ENCODE measurements at regions not wholly inside any gene's neighbourhood (a gene's known extent, or its start where the extent isn't known, plus 50 kb on each side); places are given as distances from the start of the nearest gene placed in this dataset.
"Not testable (repeated sequence)": the region's sequence is repeated elsewhere in the genome, so short reads cannot be mapped to it uniquely, and the experiment has no call there.

DNA sequence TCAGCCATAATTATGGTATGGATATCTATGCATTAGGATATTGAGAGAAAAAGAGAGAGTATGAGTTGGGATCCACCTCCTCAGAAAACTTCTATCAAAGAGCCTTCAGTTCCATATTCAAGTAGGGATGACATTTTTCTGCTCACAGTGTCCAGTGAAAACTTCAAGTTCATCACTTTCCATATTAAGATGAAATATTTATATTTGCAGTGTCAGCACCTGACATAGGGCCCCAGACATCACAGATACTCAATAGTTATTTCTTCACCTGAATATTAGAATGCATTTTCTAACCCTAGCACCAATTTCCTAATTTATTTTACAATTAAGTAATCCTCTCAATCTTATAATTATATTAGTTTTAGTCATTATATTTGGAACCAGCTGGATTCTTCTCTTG, 318.0 kb upstream of the MGAT4C start:
- no peaks in the 10 kb centered on the region for H3K9me3 ChIP-seq
- ATAC-seq (no peak), DNase-seq (no peak)
- H3K4me3 ChIP-seq = no peak overlapping the region
- no peaks in the 10 kb centered on the region for H3K36me3 ChIP-seq
- no peak overlapping the region for H3K27ac ChIP-seq
- H3K27me3 ChIP-seq = no peaks in the 10 kb centered on the region
- intact Hi-C loops (cut with DNase I) = no loop called here
- no peaks in the 10 kb centered on the region for H3K4me1 ChIP-seq
- TF ChIP-seq, protein P1, sequence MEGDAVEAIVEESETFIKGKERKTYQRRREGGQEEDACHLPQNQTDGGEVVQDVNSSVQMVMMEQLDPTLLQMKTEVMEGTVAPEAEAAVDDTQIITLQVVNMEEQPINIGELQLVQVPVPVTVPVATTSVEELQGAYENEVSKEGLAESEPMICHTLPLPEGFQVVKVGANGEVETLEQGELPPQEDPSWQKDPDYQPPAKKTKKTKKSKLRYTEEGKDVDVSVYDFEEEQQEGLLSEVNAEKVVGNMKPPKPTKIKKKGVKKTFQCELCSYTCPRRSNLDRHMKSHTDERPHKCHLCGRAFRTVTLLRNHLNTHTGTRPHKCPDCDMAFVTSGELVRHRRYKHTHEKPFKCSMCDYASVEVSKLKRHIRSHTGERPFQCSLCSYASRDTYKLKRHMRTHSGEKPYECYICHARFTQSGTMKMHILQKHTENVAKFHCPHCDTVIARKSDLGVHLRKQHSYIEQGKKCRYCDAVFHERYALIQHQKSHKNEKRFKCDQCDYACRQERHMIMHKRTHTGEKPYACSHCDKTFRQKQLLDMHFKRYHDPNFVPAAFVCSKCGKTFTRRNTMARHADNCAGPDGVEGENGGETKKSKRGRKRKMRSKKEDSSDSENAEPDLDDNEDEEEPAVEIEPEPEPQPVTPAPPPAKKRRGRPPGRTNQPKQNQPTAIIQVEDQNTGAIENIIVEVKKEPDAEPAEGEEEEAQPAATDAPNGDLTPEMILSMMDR (IDR thresholded peaks at IDR 0.05) = no peak

DNA sequence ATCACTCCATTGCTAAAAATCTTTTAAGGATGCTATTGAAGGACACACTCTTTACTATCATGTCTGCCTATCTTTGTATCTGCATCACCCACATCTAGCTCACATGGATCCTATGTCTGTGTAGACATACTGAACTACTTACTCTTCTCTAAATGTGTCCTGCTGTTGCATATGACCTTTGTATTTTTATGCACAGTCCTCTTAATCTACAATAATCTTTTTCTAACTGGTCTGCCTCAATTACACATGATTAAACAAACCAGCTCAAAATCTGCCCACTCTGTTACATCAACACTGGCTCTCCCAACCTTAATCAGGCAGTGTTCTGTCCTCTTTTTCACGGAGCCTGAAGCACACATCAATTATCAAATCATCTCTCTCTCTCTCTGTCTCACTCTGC, 316.3 kb upstream of the MGAT4C start:
- ATAC-seq = no peak
- intact Hi-C loops (cut with DNase I) = no loop called here
- Histone ChIP-seq H3K4me1 (no peaks in the 10 kb centered on the region), H3K27me3 (no peaks in the 10 kb centered on the region), H3K4me3 (no peak overlapping the region), H3K9me3 (no peaks in the 10 kb centered on the region), H3K36me3 (no peaks in the 10 kb centered on the region), H3K27ac (no peak overlapping the region)
- DNase-seq = no peak
- TF ChIP-seq, protein P1 (IDR thresholded peaks at IDR 0.05) = no peak

DNA sequence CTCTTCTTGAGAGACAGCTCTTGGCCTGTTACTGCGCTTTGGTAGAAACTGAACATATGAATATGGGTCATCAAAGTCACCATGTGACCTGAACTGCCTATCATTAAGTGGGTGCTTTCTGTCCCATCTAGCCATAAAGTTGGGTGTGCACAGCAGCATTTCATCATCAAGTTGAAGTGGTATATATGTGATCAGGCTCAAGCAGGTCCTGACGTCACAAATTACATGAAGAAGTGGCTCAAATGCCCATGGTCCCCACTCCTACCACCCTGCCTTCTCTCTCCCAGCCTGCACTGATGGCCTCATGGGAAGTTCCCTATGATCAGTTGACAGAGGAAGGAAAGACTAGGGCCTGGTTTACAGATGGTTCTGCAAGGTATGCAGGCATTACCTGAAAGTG, 308.8 kb upstream of the MGAT4C start:
- no peak overlapping the region for H3K27ac ChIP-seq
- H3K4me1 ChIP-seq = no peaks in the 10 kb centered on the region
- no peaks in the 10 kb centered on the region for H3K36me3 ChIP-seq
- TF ChIP-seq, protein P1 (IDR thresholded peaks at IDR 0.05) = no peak
- no peak for DNase-seq
- intact Hi-C loops (cut with DNase I) = no loop called here
- H3K9me3 ChIP-seq = no peaks in the 10 kb centered on the region
- no peak overlapping the region for H3K4me3 ChIP-seq
- no peaks in the 10 kb centered on the region for H3K27me3 ChIP-seq
- ATAC-seq = no peak

DNA sequence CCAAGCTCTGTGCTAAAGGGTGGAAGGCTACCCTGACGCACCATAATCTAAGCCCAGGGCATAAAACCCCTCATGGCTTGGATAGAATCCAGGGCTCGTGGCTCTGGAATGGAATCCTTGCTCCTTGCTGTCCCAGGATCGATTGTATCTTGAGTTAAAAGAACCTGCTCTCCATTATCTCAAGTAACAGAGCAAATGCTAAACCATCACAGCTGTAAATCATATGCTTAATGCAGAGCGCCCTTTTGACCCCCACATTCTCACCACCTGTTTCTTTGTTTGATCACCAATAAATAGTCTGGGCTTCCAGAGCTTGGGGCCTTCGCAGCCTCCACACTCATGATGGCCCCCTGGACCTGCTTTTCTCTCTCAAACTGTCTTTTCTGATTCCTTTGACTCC, 299.3 kb upstream of the MGAT4C start:
- H3K27ac ChIP-seq; H3K36me3 ChIP-seq; DNase-seq; H3K9me3 ChIP-seq; H3K4me3 ChIP-seq; intact Hi-C loops (cut with DNase I); H3K4me1 ChIP-seq; ATAC-seq; H3K27me3 ChIP-seq: not testable (repeated sequence)

DNA sequence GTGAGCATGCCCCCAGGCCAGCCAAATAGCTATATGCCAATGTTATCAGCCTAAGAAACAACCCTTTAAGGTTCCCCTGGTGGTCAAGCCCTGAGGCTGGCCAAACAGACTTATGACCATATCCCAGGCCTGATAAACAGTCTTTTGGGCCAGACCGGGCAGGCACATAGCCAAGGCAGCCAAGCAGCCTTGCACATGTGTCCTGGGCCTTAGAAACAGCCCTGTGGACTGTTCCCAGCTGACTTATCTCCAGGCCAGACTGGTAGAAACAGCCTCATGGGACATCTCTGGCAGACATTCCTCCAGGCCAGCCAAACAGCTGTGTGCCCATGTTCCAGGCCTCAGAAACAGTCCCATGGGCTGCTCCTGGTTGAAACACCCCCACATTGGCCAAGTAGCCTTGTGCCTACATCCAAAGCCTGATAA, 295.0 kb upstream of the MGAT4C start:
- H3K27me3 ChIP-seq = no peaks in the 10 kb centered on the region
- no peak overlapping the region for H3K27ac ChIP-seq
- H3K4me1 ChIP-seq = no peaks in the 10 kb centered on the region
- intact Hi-C loops (cut with DNase I) = no loop called here
- H3K4me3 ChIP-seq = no peak overlapping the region
- no peaks in the 10 kb centered on the region for H3K9me3 ChIP-seq
- TF ChIP-seq, protein P1 (IDR thresholded peaks at IDR 0.05) = no peak
- no peak for DNase-seq
- no peaks in the 10 kb centered on the region for H3K36me3 ChIP-seq
- ATAC-seq = no peak

DNA sequence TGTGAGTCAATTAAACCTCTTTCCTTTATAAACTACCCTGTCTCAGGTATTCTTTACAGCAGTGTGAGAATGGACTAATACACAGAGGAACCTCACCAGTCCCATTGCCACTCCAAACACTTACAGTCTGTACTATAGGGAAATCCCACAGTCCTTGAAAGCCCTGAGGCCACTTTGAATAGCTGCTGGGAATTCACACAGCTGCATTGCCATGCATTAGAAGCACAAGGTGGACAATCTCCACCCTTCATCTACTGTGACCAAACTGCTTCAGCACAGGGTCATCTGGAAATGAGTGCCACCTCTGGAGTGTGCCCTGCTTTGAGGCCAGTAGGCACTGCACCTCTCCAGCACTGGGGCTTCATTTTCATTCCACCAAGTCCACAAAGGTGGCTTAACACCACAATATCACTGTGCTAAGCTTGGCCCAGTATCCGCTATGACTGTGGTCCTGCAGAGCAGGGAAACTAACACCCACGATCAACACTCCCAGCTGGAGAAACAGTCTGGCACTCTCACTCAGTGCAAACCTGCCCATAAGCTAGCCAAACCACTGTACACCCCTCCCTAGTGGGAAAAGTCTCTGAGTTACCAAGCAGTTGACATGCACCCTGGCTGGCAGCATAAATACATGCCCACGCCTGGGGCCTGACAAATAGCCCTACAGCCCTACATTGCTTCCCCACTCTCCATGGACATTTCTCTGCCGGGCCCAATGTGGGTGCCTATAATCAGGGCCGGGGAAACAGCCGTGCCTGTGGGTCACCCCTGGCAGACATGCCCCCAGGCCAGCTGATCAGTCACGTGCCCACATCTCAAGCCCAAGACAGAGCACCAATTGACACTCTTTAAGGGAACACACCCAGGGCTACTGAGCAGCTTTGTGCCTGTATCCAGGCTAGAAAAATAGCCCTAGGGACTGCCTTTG, 294.3 kb upstream of the MGAT4C start:
- no peak for DNase-seq
- Histone ChIP-seq H3K9me3 (no peaks in the 10 kb centered on the region), H3K4me1 (no peaks in the 10 kb centered on the region), H3K4me3 (no peak overlapping the region), H3K36me3 (no peaks in the 10 kb centered on the region), H3K27ac (no peak overlapping the region), H3K27me3 (no peaks in the 10 kb centered on the region)
- TF ChIP-seq, protein P1 (IDR thresholded peaks at IDR 0.05) = no peak
- intact Hi-C loops (cut with DNase I) = no loop called here
- no peak for ATAC-seq

Data from upper lobe of right lung (tissue), 1 donor.